MM.1S (cell line): ENCODE measurements at regions not wholly inside any gene's neighbourhood (a gene's known extent, or its start where the extent isn't known, plus 50 kb on each side); places are given as distances from the start of the nearest gene placed in this dataset.

Experiments used
- DNase-seq: peaks from one replicate; pipeline ENCODE4 v3.0.0-alpha.2; 2015
- H2AFZ ChIP-seq: fragments of 300-600 bp; sonication (generic); 2 replicates; pipeline ENCODE4 v1.6.0; 2016; ENCODE audit warnings: antibody characterized with exemption, low read length
- H3F3A ChIP-seq: fragments of 300-600 bp; sonication (generic); 2 replicates; pipeline ENCODE4 v1.6.1; 2016; ENCODE audit warnings: mild to moderate bottlenecking, antibody characterized with exemption, low read length, moderate library complexity, mixed read lengths; ENCODE audit not compliant: insufficient read depth
- H3K27ac ChIP-seq: fragments of 300-600 bp; sonication (generic); 2 replicates; pipeline ENCODE4 v1.5.1; 2016; ENCODE audit warnings: mild to moderate bottlenecking, low read length
- H3K27me3 ChIP-seq: fragments of 300-600 bp; sonication (generic); replicated peaks from 2 replicates; pipeline ENCODE4 v1.6.0; 2016; ENCODE audit warnings: low read length; ENCODE audit not compliant: insufficient read depth
- H3K36me3 ChIP-seq: fragments of 300-600 bp; sonication (generic); replicated peaks from 2 replicates; pipeline ENCODE4 v1.6.1; 2016; ENCODE audit warnings: mild to moderate bottlenecking, low read length, mixed read lengths; ENCODE audit not compliant: insufficient read depth
- H3K4me1 ChIP-seq: fragments of 300-600 bp; sonication (generic); 2 replicates; pipeline ENCODE4 v1.6.1; 2016; ENCODE audit warnings: low read length, mixed read lengths
- H3K4me2 ChIP-seq: fragments of 300-600 bp; sonication (generic); 2 replicates; pipeline ENCODE4 v1.6.0; 2016; ENCODE audit warnings: low read depth, low read length
- H3K4me3 ChIP-seq: fragments of 300-600 bp; sonication (generic); 2 replicates; pipeline ENCODE4 v1.5.1; 2016; ENCODE audit warnings: low read length, mixed read lengths
- H3K79me2 ChIP-seq: fragments of 300-600 bp; sonication (generic); 2 replicates; pipeline ENCODE4 v1.6.1; 2016; ENCODE audit warnings: mixed run types, low read length, mixed read lengths
- H3K9ac ChIP-seq: fragments of 300-600 bp; sonication (generic); 2 replicates; pipeline ENCODE4 v1.6.1; 2016; ENCODE audit warnings: low read length, mixed read lengths
- H3K9me2 ChIP-seq: fragments of 300-600 bp; sonication (generic); replicated peaks from 2 replicates; pipeline ENCODE4 v1.6.1; 2016; ENCODE audit warnings: mild to moderate bottlenecking, low read length, mixed read lengths; ENCODE audit not compliant: insufficient read depth
- H3K9me3 ChIP-seq: fragments of 300-600 bp; sonication (generic); replicated peaks from 2 replicates; pipeline ENCODE4 v1.6.1; 2016; ENCODE audit warnings: mild to moderate bottlenecking, low read length, mixed read lengths; ENCODE audit not compliant: insufficient read depth
- H4K20me1 ChIP-seq: fragments of 300-600 bp; sonication (generic); 2 replicates; pipeline ENCODE4 v1.6.1; 2016; ENCODE audit warnings: mild to moderate bottlenecking, low read length, moderate library complexity, mixed read lengths; ENCODE audit not compliant: insufficient read depth
- CTCF ChIP-seq: fragments of 300-600 bp; sonication (generic); IDR thresholded peaks from 2 replicates; pipeline ENCODE4 v1.5.1; 2016; ENCODE audit warnings: antibody characterized with exemption, low read length, mixed read lengths
- EZH2 ChIP-seq: fragments of 300-600 bp; sonication (generic); optimal IDR thresholded peaks from 2 replicates; pipeline ENCODE3; 2017; ENCODE audit warnings: low read depth, mild to moderate bottlenecking, antibody characterized with exemption, low read length, mixed read lengths
- EZH2phosphoT487 ChIP-seq: fragments of 300-600 bp; sonication (generic); IDR thresholded peaks from 2 replicates; pipeline ENCODE4 v1.6.1; 2018; ENCODE audit warnings: antibody characterized with exemption, low read length

- H3K9me2 ChIP-seq: no peaks in the 10 kb centered on the region
- H3K9me3 ChIP-seq: no peaks in the 10 kb centered on the region
- DNase-seq: no peak
- H3K36me3 ChIP-seq: no peaks in the 10 kb centered on the region
- no peaks in the 10 kb centered on the region for H4K20me1 ChIP-seq
- TF ChIP-seq CTCF (no peak), EZH2 (no peak), EZH2phosphoT487 (no peak)
- H3K9ac ChIP-seq: no peak overlapping the region
- no peak overlapping the region for H3K4me2 ChIP-seq
- no peaks in the 10 kb centered on the region for H3K79me2 ChIP-seq
- no peak overlapping the region for H2AFZ ChIP-seq
- no peaks in the 10 kb centered on the region for H3K27me3 ChIP-seq
- H3K27ac ChIP-seq: no peak overlapping the region
- H3K4me1 ChIP-seq: no peaks in the 10 kb centered on the region
- H3F3A ChIP-seq: no peaks in the 10 kb centered on the region
- H3K4me3 ChIP-seq: no peak overlapping the region
Observed at GRCh38 chr13:81480634-81481033, 1139.7 kb upstream of the SPRY2 start.

- no peak for DNase-seq
- no peak overlapping the region for H3K9ac ChIP-seq
- no peaks in the 10 kb centered on the region for H3K9me3 ChIP-seq
- TF ChIP-seq EZH2phosphoT487 (no peak), EZH2 (no peak), CTCF (no peak)
- H3F3A ChIP-seq: no peaks in the 10 kb centered on the region
- no peaks in the 10 kb centered on the region for H3K79me2 ChIP-seq
- no peaks in the 10 kb centered on the region for H3K27me3 ChIP-seq
- H3K9me2 ChIP-seq: no peaks in the 10 kb centered on the region
- H3K4me1 ChIP-seq: no peaks in the 10 kb centered on the region
- H3K4me3 ChIP-seq: no peak overlapping the region
- H3K4me2 ChIP-seq: no peak overlapping the region
- no peaks in the 10 kb centered on the region for H4K20me1 ChIP-seq
- H3K27ac ChIP-seq: no peak overlapping the region
- no peak overlapping the region for H2AFZ ChIP-seq
- H3K36me3 ChIP-seq: no peaks in the 10 kb centered on the region
Observed at GRCh38 chr13:81473366-81473899, 1132.5 kb upstream of the SPRY2 start.

GRCh38 chr13:81458170-81458569, 1117.2 kb upstream of the SPRY2 start:
- H2AFZ ChIP-seq: no peak overlapping the region
- no peak overlapping the region for H3K4me3 ChIP-seq
- no peaks in the 10 kb centered on the region for H3K9me3 ChIP-seq
- H3F3A ChIP-seq: no peaks in the 10 kb centered on the region
- no peaks in the 10 kb centered on the region for H4K20me1 ChIP-seq
- H3K9ac ChIP-seq: no peak overlapping the region
- H3K36me3 ChIP-seq: no peaks in the 10 kb centered on the region
- H3K79me2 ChIP-seq: no peaks in the 10 kb centered on the region
- H3K4me2 ChIP-seq: no peak overlapping the region
- TF ChIP-seq EZH2 (no peak), CTCF (no peak), EZH2phosphoT487 (no peak)
- no peaks in the 10 kb centered on the region for H3K27me3 ChIP-seq
- DNase-seq: no peak
- H3K4me1 ChIP-seq: no peaks in the 10 kb centered on the region
- no peak overlapping the region for H3K27ac ChIP-seq
- no peaks in the 10 kb centered on the region for H3K9me2 ChIP-seq
